Glomerular visceral epithelial cell (primary cell): ENCODE measurements at regions not wholly inside any gene's neighbourhood (a gene's known extent, or its start where the extent isn't known, plus 50 kb on each side); places are given as distances from the start of the nearest gene placed in this dataset.
"Not testable (repeated sequence)": the region's sequence is repeated elsewhere in the genome, so short reads cannot be mapped to it uniquely, and the experiment has no call there.

Source experiments
- DNase-seq: peaks from one replicate; pipeline ENCODE4 v3.0.0-alpha.2; 2016; ENCODE audit errors: extremely low spot score

DNA sequence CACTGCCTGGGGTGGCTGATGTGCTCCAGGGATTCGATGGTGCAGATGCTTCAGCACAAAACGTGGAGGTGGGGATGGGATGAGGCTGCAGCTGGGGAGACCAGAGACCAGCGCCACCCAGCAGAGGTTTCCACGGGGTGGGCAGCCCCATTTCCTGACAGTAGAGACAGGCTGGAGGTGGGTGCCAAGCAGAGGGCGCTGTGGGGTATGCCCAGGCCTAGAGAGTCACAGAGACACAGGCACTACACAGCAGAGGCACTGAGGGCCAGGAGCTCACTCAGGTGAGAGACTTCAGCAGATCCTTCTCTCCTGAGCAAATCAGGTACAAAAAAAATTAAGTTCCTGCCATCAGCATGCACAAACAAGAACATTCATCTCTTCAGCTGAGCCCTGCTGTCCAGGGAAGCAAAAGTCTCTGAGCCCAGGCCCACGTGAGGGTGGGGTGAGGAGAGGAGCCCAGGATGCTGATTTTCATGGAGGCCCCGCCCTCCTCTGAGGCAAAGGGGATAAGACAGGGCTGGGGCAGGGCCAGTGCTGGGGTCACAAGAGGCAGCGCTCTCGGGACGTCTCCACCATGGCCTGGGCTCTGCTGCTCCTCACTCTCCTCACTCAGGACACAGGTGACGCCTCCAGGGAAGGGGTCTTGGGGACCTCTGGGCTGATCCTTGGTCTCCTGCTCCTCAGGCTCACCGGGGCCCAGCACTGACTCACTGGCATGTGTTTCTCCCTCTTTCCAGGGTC is 53.1 kb downstream of the GGTLC2 start:
- no peak for DNase-seq

DNA sequence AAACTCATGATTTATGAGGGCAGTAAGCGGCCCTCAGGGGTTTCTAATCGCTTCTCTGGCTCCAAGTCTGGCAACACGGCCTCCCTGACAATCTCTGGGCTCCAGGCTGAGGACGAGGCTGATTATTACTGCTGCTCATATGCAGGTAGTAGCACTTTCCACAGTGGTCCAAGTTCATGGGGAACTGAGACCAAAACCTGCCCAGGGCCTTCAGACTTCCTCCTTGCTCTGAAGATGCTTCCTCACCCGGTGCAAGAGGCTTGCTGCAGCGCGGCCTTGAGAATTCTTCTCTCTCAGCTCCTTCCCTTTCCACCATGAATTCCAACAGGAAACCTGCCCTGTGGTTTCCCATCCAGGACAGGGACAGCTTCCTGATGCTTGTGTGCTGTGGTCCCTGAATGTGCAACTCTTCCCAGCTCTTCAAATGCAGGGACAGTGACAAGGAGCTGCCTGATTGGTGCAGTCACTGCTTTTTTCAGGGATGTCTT is 53.9 kb downstream of the GGTLC2 start:
- DNase-seq: no peak

GRCh38 chr22:22700631-22701030 is 56.2 kb downstream of the GGTLC2 start:
- no peak for DNase-seq

GRCh38 chr22:22701557-22701956 is 57.1 kb downstream of the GGTLC2 start:
- DNase-seq: not testable (repeated sequence)

GRCh38 chr22:22702237-22703202 is 58.1 kb downstream of the GGTLC2 start:
- DNase-seq: no peak

DNA sequence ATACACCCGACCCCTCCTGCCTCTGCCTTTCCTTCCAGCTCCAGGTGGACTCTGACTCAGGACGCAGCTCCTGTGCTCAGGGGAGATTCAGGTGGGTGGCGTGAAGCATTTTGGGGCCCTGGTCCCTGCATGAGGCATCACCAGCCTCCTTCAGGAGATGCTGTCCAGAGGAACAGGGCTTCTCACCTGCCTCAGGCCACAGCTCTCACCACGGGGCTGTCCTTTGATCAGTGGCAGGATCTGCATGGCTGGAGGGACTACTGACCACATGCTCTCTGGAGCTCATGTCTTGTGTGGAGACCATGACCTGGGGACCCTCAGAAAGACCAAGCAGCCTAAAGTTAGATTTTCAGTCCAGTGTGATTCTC is 58.8 kb downstream of the GGTLC2 start:
- DNase-seq: no peak

- no peak for DNase-seq
Observed at GRCh38 chr22:22703715-22704114, 59.3 kb downstream of the GGTLC2 start.

- DNase-seq: no peak
Observed at GRCh38 chr22:22704156-22704946, 59.9 kb downstream of the GGTLC2 start.

DNA sequence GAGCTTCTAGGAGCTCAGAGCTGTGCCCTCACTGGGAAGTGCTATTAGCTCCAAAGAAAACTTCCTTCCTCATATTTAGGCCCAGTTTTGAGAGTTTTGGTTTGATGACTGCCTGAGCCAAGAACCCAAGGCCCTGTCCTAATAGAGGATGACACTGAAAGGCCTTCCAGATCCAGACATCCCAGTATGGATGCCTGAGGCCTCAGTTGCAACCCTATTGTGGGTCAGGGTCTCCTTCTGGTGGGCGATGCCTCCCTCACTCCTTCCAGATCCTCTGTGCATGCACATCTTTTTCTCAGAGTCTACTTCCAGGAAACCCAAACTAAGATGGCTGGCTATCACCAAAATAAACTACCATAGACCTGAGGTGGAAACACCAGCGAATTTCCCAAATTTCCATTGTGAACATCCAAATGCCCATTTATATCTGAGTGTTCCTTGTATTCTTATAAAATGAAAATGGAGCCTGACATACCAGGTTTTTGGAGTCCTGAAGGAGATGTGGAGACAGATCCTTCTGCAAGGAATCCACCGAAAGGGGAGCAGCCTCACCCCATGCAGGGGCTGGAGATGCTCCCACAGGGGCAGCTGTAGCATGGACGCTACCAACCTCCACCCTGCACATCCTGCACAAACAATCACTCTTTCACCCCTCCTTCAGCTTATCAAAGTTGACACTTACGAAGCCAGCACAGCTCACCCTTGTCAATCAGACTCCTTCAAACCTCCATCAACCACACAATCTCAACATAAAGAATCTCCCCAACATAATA is 61.1 kb downstream of the GGTLC2 start:
- no peak for DNase-seq

DNA sequence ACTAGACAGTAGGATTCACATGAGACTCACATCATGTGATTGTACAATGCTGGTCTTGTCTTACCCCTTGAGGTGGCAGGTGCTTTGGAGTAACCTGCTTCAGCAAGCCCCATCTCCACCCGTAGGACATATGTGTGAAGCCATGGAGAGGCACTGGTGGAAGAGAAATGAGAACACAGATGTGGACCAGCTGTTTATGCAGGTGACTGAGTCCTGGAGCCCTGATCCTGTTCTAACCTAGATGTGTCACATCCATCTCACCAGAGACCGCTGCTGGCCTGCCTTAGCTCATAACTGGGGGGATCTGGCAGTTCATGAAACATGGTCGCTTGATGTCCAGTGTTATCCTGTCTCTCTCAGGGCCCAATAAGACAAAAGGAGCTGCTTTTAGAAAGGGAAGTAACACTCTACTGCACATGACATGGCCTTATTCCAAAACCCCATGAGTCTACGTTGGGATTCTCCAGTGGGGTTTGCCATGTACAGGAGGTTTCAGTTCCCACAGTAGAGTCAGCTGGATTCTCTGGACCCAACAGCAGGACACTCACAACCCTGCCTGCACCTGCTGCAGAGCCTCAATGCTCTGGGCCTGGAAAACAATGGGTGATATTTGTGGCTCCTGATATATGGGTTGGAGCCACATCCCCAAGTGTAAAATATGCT is 62.0 kb downstream of the GGTLC2 start:
- DNase-seq: no peak

DNA sequence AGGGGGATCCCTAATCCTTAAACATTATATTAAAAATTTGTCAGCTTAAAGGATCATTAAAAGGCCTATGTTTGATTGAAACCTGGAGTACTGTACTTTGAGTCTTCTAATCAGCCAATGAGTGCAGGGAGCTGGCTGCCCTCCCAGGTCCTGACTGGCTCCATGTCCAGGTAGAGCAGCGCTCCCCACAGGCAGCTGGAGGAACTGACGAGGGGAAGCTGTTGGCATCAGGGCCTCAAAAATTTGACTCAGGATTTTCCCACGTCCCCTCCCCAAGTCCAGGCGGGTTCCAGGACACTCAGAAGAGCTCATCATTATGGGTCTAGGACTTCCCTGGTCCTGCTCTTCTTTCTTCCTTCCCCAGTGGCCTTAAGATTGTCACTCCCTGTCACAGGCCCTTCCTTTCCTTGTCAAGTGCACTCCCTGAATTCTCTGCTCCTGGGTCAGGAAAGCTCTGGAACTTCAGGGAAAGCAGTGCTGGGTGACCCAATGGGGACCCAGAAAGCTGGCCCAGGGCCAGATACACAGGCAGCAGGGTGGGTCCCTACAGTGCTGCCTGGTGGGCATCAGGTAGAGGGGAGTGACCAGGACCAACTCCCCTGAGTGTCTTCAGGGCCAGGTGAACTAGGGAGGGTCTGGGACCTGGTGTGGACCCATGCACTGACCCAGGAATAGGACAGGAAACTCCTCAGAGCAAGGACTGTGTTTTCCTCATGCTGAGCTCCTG is 65.5 kb downstream of the GGTLC2 start:
- DNase-seq: no peak

GRCh38 chr22:22710719-22711531 is 66.5 kb downstream of the GGTLC2 start:
- DNase-seq: peak; percentile 43

DNA sequence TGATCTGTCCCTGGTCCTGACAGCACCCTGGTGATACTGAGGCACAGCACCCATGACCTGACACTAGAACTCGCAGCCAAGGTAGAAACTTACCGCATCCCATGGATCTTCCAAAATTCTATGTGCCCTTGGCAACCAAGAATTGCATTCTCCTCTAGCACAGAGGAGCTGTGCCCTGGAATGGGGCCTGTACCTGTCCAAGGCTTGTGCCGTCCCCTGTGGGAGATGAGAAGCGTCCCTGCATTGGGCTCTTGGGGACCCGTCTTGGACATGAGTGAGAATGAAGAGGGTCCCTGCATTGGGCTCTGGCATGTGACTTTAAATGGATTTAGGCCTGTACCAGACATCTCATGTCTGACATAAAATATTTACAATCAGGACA is 67.1 kb downstream of the GGTLC2 start:
- DNase-seq: no peak

DNA sequence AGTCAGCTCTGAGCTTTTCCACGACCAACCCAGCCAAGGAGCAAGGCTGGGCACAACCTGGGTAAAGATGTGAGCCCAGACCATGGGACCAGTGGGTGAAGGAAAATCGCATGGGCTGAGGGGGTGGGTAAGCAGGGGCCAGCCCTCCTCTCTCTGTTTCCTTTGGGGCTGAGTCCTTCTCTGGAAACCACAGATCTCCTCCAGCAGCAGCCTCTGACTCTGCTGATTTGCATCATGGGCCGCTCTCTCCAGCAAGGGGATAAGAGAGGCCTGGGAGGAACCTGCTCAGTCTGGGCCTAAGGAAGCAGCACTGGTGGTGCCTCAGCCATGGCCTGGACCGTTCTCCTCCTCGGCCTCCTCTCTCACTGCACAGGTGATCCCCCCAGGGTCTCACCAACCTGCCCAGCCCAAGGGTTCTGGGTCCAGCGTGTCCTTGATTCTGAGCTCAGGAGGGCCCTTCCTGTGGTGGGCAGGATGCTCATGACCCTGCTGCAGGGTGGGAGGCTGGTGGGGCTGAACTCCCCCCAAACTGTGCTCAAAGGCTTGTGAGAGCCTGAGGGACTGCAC is 67.8 kb downstream of the GGTLC2 start:
- DNase-seq: no peak

GRCh38 chr22:22712666-22713365 is 68.4 kb downstream of the GGTLC2 start:
- DNase-seq: no peak

GRCh38 chr22:22713416-22713815 is 69.0 kb downstream of the GGTLC2 start:
- no peak for DNase-seq

DNA sequence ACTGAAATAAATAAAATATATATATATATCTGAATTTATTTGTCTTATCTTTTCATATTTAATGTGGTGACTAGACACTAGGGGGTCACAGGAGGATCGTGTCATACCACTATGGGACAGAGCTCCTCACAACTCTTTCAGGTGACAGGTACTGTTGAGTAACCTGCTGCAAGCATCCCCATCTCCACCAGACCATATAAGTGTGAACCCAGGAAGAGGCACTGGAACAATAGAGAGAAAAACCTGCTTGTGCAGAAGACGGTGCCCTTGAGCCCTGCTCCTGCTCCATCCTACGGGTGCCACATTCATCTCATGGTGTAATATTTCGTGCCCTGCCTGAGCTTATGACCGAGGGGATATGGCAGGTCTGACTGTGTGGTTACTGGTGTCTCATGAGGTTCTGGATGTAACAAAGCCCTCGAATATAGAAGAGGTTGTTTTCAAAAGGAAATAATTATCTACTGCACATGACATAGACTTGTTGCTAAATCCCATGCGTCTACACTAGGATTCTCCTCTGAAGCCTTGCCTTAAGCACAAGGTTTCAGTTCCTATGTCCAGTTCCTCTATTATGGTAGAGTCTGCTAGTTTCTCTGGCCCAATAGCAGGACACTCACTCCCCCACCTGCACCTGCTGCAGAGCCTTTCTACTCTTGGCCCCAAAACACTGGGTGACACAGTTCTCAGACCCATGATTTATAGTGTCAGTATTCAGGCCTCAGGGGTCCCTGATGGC is 70.4 kb downstream of the GGTLC2 start:
- no peak for DNase-seq
